ENCODE measurements at regions not wholly inside any gene's neighbourhood (a gene's known extent, or its start where the extent isn't known, plus 50 kb on each side); places are given as distances from the start of the nearest gene placed in this dataset.

- no peak overlapping the region for H3K27ac ChIP-seq
- POLR2A ChIA-PET (ENCODE audit: low non-redundant PET) = no interaction called here
- TF ChIP-seq, protein P1, sequence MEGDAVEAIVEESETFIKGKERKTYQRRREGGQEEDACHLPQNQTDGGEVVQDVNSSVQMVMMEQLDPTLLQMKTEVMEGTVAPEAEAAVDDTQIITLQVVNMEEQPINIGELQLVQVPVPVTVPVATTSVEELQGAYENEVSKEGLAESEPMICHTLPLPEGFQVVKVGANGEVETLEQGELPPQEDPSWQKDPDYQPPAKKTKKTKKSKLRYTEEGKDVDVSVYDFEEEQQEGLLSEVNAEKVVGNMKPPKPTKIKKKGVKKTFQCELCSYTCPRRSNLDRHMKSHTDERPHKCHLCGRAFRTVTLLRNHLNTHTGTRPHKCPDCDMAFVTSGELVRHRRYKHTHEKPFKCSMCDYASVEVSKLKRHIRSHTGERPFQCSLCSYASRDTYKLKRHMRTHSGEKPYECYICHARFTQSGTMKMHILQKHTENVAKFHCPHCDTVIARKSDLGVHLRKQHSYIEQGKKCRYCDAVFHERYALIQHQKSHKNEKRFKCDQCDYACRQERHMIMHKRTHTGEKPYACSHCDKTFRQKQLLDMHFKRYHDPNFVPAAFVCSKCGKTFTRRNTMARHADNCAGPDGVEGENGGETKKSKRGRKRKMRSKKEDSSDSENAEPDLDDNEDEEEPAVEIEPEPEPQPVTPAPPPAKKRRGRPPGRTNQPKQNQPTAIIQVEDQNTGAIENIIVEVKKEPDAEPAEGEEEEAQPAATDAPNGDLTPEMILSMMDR (conservative IDR thresholded peaks at IDR 0.05; ENCODE audit: low read depth) = no peak
- no peak for DNase-seq (ENCODE audit: low spot score)
- CTCF ChIA-PET = interaction anchor here (0.6 kb wide), 1 partner anchor 371 kb away, joined by 3 read pairs; no protein-coding TSS in a partner anchor
Measured at GRCh38 chr2:119082821-119083400, 75.6 kb downstream of the C1QL2 start.

DNA sequence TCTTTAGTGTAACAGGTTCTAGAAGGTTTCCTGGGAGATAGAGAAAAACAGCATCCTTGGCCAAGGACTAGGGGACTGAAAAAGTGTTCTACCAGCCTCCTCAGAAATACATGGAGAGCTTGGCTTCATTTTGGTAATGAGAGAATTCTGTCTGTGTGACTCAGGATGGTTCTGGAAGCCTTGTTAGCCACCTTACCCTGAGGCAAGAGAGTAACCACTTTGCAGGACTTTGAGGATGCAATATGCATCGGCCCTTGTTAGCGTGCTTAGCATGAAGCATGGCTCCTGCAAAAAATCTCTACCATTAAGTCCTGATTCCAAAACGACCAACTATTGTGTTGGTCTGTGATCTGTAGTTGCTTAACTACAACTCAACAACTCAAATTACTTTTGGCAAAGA is 79.8 kb downstream of the C1QL2 start:
- POLR2A ChIA-PET (ENCODE audit: low non-redundant PET) = no interaction called here
- H3K27ac ChIP-seq = no peak overlapping the region
- CTCF ChIA-PET = interaction anchor here (1.3 kb wide), 1 partner anchor 10 kb away, joined by 3 read pairs; no protein-coding TSS in a partner anchor
- TF ChIP-seq, protein P1 (conservative IDR thresholded peaks at IDR 0.05; ENCODE audit: low read depth) = no peak
- DNase-seq (ENCODE audit: low spot score) = no peak

GRCh38 chr2:119076713-119077112 is 81.8 kb downstream of the C1QL2 start:
- ChIA-PET CTCF (no interaction called here), POLR2A (ENCODE audit: low non-redundant PET) (no interaction called here)
- TF ChIP-seq, protein P1 (conservative IDR thresholded peaks at IDR 0.05; ENCODE audit: low read depth) = no peak
- DNase-seq (ENCODE audit: low spot score) = no peak
- H3K27ac ChIP-seq = no peak overlapping the region

DNA sequence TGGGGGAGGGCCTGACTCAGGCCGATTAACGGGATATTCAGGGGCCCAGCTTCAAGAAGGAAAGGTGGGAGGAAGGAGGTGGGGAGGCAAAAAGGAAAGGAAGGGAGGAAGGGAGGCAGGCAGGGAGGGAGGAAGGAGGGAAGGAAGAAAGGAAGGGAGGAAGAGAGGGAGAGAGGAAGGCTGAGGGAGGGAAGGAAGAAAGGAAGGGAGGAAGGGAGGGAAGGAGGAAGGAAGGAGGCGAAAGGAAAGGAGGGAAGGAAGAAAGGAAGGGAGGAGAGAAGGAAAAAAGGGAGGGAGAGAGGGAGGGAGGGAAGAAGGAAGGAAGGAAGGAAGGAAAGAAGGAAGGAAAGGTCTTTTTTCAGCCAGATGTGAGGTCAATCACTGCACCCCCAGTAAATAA is 85.3 kb downstream of the C1QL2 start:
- DNase-seq (ENCODE audit: low spot score) = no peak
- ChIA-PET POLR2A (ENCODE audit: low non-redundant PET) (no interaction called here), CTCF (no interaction called here)
- TF ChIP-seq, protein P1 (conservative IDR thresholded peaks at IDR 0.05; ENCODE audit: low read depth) = no peak
- H3K27ac ChIP-seq = no peak overlapping the region

DNA sequence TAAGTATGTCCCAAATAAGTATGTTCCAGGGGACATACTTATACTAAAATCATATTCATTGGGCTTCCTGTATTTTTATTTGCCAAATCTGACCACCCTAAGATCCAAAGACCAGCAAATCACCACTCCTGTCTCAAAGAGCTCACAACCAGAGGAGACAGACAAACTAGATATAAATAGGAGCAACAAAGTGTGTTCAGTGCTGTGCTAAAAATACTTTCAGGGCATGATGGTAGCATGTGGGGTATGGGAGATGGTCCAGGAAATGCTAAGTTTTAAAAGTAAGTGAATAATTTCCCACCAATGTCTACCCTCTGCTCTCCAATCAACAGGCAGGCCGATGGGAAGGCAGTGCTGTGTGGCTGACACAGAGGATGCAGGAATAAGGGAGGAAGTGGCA is 87.1 kb downstream of the C1QL2 start:
- TF ChIP-seq, protein P1 (conservative IDR thresholded peaks at IDR 0.05; ENCODE audit: low read depth) = no peak
- DNase-seq (ENCODE audit: low spot score) = no peak
- ChIA-PET CTCF (interaction anchor here (1.4 kb wide), 1 partner anchor 55 kb away, joined by 3 read pairs; no protein-coding TSS in a partner anchor), POLR2A (ENCODE audit: low non-redundant PET) (no interaction called here)
- no peak overlapping the region for H3K27ac ChIP-seq

- TF ChIP-seq, protein P1 (conservative IDR thresholded peaks at IDR 0.05; ENCODE audit: low read depth) = no peak
- ChIA-PET POLR2A (ENCODE audit: low non-redundant PET) (no interaction called here), CTCF (interaction anchor here (0.8 kb wide), 1 partner anchor 10 kb away, joined by 3 read pairs; no protein-coding TSS in a partner anchor)
- no peak overlapping the region for H3K27ac ChIP-seq
- no peak for DNase-seq (ENCODE audit: low spot score)
Measured at GRCh38 chr2:119069781-119070180, 88.8 kb downstream of the C1QL2 start.

Data from RWPE1 (cell line).